ENCODE measurements at regions not wholly inside any gene's neighbourhood (a gene's known extent, or its start where the extent isn't known, plus 50 kb on each side); places are given as distances from the start of the nearest gene placed in this dataset.

DNA sequence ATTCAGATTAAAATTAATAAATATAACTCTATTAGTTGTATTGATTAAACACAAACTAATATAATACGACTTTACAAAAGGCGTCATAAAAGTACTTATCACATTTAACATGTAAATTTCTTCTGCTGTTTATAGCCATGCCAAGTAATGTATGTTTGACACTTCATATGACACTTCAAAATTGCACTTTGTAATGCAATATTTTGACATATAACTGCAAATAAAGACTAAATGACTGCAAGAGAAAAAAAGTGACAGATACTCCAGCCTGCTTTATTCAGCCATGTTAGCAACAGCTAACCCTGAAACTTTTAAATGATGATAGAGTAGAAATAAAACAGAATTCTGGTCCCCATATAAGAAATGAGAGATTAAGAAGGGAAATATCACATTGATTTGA is 1238.0 kb downstream of the MRPL39 start:
- no peak for DNase-seq (ENCODE audit: low spot score)

GRCh38 chr21:24367936-24368335 is 1239.3 kb downstream of the MRPL39 start:
- DNase-seq (ENCODE audit: low spot score), result no peak

- no peak for DNase-seq (ENCODE audit: low spot score)
Observed at GRCh38 chr21:24353492-24353891, 1253.8 kb downstream of the MRPL39 start.

GRCh38 chr21:24339406-24339805 is 1267.9 kb downstream of the MRPL39 start:
- no peak for DNase-seq (ENCODE audit: low spot score)

GRCh38 chr21:24336491-24336890 is 1270.8 kb downstream of the MRPL39 start:
- no peak for DNase-seq (ENCODE audit: low spot score)

- no peak for DNase-seq (ENCODE audit: low spot score)
Observed at GRCh38 chr21:24323536-24323935, 1283.7 kb downstream of the MRPL39 start.

DNA sequence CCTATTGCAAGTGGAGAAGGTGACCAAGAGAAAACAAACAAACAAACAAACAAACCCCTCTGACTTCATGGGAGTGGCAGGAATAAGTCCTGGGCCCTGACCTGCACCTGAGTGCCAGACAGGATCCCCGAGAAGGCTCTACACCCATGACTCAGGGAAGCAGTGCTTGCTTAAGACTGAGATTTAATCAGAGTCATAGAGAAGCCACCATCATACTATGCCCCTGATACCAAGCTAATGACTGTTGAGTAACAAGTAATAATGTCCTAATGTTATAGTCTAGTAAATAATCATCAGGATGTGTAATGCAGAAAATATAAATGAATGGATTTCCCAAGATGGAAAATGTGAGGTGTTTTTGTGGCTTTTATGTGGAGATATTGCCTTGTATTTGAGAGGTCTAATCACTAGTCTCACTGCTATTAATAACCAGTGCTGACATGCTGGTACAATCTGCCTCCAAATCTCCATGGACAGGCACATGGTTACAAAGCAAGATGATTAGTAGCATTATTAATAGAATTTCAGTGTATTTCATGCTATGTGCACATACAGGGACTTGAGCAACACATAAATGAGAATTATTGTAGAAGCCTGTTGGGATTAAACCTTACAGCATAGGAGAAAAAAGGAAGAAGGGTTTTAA is 1290.9 kb downstream of the MRPL39 start:
- no peak for DNase-seq (ENCODE audit: low spot score)

- no peak for DNase-seq (ENCODE audit: low spot score)
Observed at GRCh38 chr21:24310788-24311187, 1296.5 kb downstream of the MRPL39 start.

- DNase-seq (ENCODE audit: low spot score), result no peak
Observed at GRCh38 chr21:24308183-24308582, 1299.1 kb downstream of the MRPL39 start.

DNA sequence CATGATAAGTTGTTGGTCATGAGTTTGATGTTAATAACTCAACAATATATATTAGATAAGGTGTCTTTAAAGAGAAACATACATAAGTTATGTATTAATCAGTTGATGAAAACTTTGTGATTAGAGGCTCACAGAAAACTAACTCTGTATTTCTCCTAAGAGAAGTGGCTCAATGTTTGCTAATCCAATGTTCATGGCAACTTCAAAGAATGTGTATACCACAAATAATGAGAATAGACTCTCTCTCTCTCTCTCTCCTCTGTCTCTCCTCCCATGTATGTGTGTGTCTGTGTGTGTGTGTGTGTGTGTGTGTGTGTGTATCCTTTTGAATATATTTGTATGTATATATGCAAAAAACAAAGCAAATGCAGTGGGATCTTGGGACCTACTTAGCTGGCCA is 1304.9 kb downstream of the MRPL39 start:
- DNase-seq (ENCODE audit: low spot score), result no peak

GRCh38 chr21:24298040-24298439 is 1309.2 kb downstream of the MRPL39 start:
- DNase-seq (ENCODE audit: low spot score), result no peak

DNA sequence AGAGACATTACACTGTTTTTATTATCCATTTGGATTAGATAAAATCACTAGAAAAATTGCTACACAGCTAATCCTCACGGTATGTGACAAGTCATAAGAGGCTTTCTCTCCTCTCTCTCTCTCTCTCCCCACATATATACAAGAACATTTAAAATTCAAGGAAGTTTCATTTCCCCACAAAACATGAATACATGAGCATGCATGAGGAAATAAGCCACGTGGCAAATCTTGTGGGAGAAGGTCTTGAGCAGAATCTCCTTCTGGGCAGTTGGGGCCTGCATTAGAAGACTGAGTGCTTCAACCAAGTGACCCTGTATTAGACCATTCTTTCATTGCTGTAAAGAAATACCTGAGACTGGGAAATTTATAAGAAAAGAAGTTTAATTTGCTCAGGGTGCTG is 1313.1 kb downstream of the MRPL39 start:
- DNase-seq (ENCODE audit: low spot score), result no peak

GRCh38 chr21:24290151-24290833 is 1317.0 kb downstream of the MRPL39 start:
- no peak for DNase-seq (ENCODE audit: low spot score)

GRCh38 chr21:24289539-24289938 is 1317.7 kb downstream of the MRPL39 start:
- DNase-seq (ENCODE audit: low spot score), result no peak

GRCh38 chr21:24280596-24280995 is 1326.7 kb downstream of the MRPL39 start:
- DNase-seq (ENCODE audit: low spot score), result no peak

- DNase-seq (ENCODE audit: low spot score), result no peak
Observed at GRCh38 chr21:24278711-24279110, 1328.6 kb downstream of the MRPL39 start.

GRCh38 chr21:24276204-24276603 is 1331.1 kb downstream of the MRPL39 start:
- DNase-seq (ENCODE audit: low spot score), result no peak

GRCh38 chr21:24275616-24276015 is 1331.7 kb downstream of the MRPL39 start:
- no peak for DNase-seq (ENCODE audit: low spot score)

GRCh38 chr21:24272521-24272938 is 1334.8 kb downstream of the MRPL39 start:
- DNase-seq (ENCODE audit: low spot score), result no peak

GRCh38 chr21:24265987-24266386 is 1341.3 kb downstream of the MRPL39 start:
- no peak for DNase-seq (ENCODE audit: low spot score)

DNA sequence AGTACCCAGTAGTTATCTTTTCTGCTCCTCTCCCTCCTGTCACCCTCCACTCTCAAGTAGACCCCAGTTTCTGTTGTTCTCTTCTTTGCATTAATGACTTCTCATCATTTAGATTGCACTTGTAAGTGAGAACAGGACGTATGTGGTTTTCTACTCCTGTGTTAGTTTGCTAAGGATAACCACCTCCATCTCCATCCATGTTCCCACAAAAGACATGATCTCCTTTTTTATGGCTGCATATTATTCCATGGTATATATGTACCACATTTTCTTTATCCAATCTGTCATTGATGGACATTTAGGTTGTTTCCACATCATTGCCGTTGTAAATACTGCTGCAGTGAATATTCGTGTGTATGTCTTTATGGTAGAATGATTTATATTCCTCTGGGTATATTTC is 1346.5 kb downstream of the MRPL39 start:
- DNase-seq (ENCODE audit: low spot score), result no peak

DNA sequence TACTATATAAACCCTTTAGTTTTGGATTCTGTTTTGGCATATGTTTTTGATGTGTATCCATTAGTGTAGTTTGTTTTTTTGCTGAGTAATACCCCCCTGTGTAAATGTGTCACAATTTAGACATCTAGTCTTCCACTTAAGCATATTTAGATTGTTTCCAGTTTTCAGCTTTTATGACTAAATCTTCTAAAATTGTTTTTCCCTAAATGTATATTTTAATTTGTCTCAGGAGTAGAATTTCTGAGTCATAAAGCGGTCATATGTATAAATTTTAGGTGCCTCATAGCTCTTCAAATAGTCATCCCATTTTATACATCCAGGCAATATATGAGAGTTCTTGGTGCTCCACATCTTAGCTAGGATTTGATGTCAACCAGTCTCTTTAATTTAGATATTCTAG is 1348.0 kb downstream of the MRPL39 start:
- DNase-seq (ENCODE audit: low spot score), result no peak

DNA sequence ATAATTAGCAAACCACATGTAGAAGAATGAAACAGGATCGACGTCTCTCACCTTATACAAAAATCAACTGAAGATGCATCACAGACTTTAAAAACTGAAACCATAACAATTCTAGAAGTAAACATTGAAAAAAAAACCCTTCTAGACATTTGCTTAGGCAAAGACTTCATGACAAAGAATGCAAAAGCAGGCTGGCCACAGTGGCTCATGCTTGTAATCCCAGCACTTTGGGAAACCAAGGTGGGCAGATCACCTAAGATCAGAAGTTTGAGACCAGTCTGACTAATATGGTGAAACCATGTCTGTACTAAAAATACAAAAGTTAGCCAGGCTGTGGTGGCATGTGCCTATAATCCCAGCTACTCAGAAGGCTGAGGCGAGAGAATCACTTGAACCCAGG is 1351.7 kb downstream of the MRPL39 start:
- no peak for DNase-seq (ENCODE audit: low spot score)

GRCh38 chr21:24225431-24225830 is 1381.8 kb downstream of the MRPL39 start:
- DNase-seq (ENCODE audit: low spot score), result no peak

Measured in mucosa of gallbladder (tissue), 1 donor.